ENCODE measurements at regions not wholly inside any gene's neighbourhood (a gene's known extent, or its start where the extent isn't known, plus 50 kb on each side); places are given as distances from the start of the nearest gene placed in this dataset.

GRCh38 chr2:55120634-55121359, 70.5 kb upstream of the RTN4 start:
- TF ChIP-seq, protein P1, sequence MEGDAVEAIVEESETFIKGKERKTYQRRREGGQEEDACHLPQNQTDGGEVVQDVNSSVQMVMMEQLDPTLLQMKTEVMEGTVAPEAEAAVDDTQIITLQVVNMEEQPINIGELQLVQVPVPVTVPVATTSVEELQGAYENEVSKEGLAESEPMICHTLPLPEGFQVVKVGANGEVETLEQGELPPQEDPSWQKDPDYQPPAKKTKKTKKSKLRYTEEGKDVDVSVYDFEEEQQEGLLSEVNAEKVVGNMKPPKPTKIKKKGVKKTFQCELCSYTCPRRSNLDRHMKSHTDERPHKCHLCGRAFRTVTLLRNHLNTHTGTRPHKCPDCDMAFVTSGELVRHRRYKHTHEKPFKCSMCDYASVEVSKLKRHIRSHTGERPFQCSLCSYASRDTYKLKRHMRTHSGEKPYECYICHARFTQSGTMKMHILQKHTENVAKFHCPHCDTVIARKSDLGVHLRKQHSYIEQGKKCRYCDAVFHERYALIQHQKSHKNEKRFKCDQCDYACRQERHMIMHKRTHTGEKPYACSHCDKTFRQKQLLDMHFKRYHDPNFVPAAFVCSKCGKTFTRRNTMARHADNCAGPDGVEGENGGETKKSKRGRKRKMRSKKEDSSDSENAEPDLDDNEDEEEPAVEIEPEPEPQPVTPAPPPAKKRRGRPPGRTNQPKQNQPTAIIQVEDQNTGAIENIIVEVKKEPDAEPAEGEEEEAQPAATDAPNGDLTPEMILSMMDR (IDR thresholded peaks at IDR 0.05), result no peak
- no peak for TF ChIP-seq POLR2A (IDR thresholded peaks at IDR 0.05)
- no peak for TF ChIP-seq POLR2AphosphoS5 (IDR thresholded peaks at IDR 0.05)
- TF ChIP-seq EP300 (IDR thresholded peaks at IDR 0.05), result no peak
